IMR-90 (cell line): ENCODE measurements at regions not wholly inside any gene's neighbourhood (a gene's known extent, or its start where the extent isn't known, plus 50 kb on each side); places are given as distances from the start of the nearest gene placed in this dataset.

Experiments used
- ATAC-seq: fragments of 200-7000 bp; cut with Tn5 transposase; 2 replicates; pipeline ENCODE4 v1.9.1; 2020; ENCODE audit warnings: low read depth, mild to moderate bottlenecking, moderate library complexity
- BruUV-seq: library from RNA; stranded (reverse); fragments of 400-500 nt; replicated peaks from 2 replicates; lab custom pipeline; 2021; lab: Mats Ljungman, UMichigan
- CTCF ChIA-PET: fragments of 300-600 bp; formaldehyde crosslinking; extraction: SDS; loops from one replicate; lab custom pipeline; 2021; ENCODE audit warnings: antibody characterized with exemption; lab: Yijun Ruan, JAX
- POLR2A ChIA-PET: fragments of 300-600 bp; sonication (Branson Sonifier 250); formaldehyde crosslinking; loops from one replicate; lab custom pipeline; 2022; ENCODE audit warnings: antibody characterized with exemption; ENCODE audit not compliant: unreplicated experiment; lab: Charles Lee
- DNase-seq: peaks from one replicate; pipeline ENCODE4 v3.0.0; 2013
- H2AFZ ChIP-seq: replicated peaks from 2 replicates; pipeline ENCODE3; 2013; ENCODE audit warnings: low read length, mild to moderate bottlenecking; ENCODE audit not compliant: poor library complexity
- H2AK5ac ChIP-seq: 2 replicates; pipeline ENCODE4 v1.6.1; 2013; ENCODE audit warnings: low read depth, low read length, inconsistent platforms
- H2AK9ac ChIP-seq: replicated peaks from 2 replicates; pipeline ENCODE3; 2013; ENCODE audit warnings: mild to moderate bottlenecking, low read depth, low read length, moderate library complexity; ENCODE audit not compliant: poor library complexity
- H2BK120ac ChIP-seq: 2 replicates; pipeline ENCODE4 v1.6.1; 2013; ENCODE audit warnings: low read depth, low read length, inconsistent platforms
- H2BK15ac ChIP-seq: 3 replicates; pipeline ENCODE4 v1.6.1; 2013; ENCODE audit warnings: low read depth, low read length, inconsistent platforms
- H2BK20ac ChIP-seq: 2 replicates; pipeline ENCODE4 v1.6.1; 2013; ENCODE audit warnings: low read depth, mild to moderate bottlenecking, inconsistent platforms, low read length, moderate library complexity
- H2BK5ac ChIP-seq: 2 replicates; pipeline ENCODE4 v1.6.1; 2013; ENCODE audit warnings: mild to moderate bottlenecking, low read depth, low read length, inconsistent platforms; ENCODE audit not compliant: poor library complexity, severe bottlenecking
- H3K14ac ChIP-seq: replicated peaks from 2 replicates; pipeline ENCODE4 v1.6.1; 2013; ENCODE audit warnings: low read depth, low read length, inconsistent platforms
- H3K18ac ChIP-seq: 2 replicates; pipeline ENCODE4 v1.6.1; 2013; ENCODE audit warnings: low read depth, low read length, control low read depth
- H3K23ac ChIP-seq: 2 replicates; pipeline ENCODE4 v1.6.1; 2013; ENCODE audit warnings: low read depth, low read length, inconsistent platforms
- H3K27ac ChIP-seq: 2 replicates; pipeline ENCODE4 v1.5.1; 2013; ENCODE audit warnings: mild to moderate bottlenecking, control low read depth, low read length; ENCODE audit not compliant: insufficient read depth
- H3K27me3 ChIP-seq: 2 replicates; pipeline ENCODE4 v1.6.1; 2013; ENCODE audit warnings: low read length; ENCODE audit not compliant: control insufficient read depth, insufficient read depth
- H3K36me3 ChIP-seq: 2 replicates; pipeline ENCODE4 v1.6.1; 2013; ENCODE audit warnings: low read length, mixed read lengths; ENCODE audit not compliant: control insufficient read depth, insufficient read depth
- H3K4ac ChIP-seq: 2 replicates; pipeline ENCODE4 v1.6.1; 2013; ENCODE audit warnings: low read depth, low read length, inconsistent platforms
- H3K4me1 ChIP-seq: 2 replicates; pipeline ENCODE4 v1.6.1; 2013; ENCODE audit warnings: low read length, mixed read lengths; ENCODE audit not compliant: control insufficient read depth, insufficient read depth
- H3K4me2 ChIP-seq: 2 replicates; pipeline ENCODE4 v1.6.1; 2013; ENCODE audit warnings: low read depth, mild to moderate bottlenecking, control low read depth, low read length, moderate library complexity
- H3K4me3 ChIP-seq: 2 replicates; pipeline ENCODE4 v1.5.1; 2013; ENCODE audit warnings: low read depth, mild to moderate bottlenecking, control low read depth, low read length, moderate library complexity; ENCODE audit not compliant: insufficient read depth
- H3K56ac ChIP-seq: 2 replicates; pipeline ENCODE4 v1.6.1; 2013; ENCODE audit warnings: low read length, inconsistent platforms; ENCODE audit not compliant: insufficient read depth; ENCODE audit errors: extremely low read depth
- H3K79me1 ChIP-seq, 2 experiments: 2 replicates each; pipeline ENCODE4 v1.6.1; 2013; ENCODE audit warnings: low read length in 2 of 2, inconsistent platforms in 1 of 2, low read depth in 1 of 2
- H3K9ac ChIP-seq: 2 replicates; pipeline ENCODE4 v1.6.1; 2013; ENCODE audit warnings: low read depth, low read length, control low read depth
- H3K9me1 ChIP-seq: 2 replicates; pipeline ENCODE4 v1.6.1; 2013; ENCODE audit warnings: low read length, inconsistent platforms; ENCODE audit not compliant: insufficient read depth
- H3K9me3 ChIP-seq: 2 replicates; pipeline ENCODE4 v1.6.1; 2013; ENCODE audit warnings: low read length; ENCODE audit not compliant: control insufficient read depth, insufficient read depth
- H4K20me1 ChIP-seq: 2 replicates; pipeline ENCODE4 v1.6.1; 2013; ENCODE audit warnings: low read length, inconsistent platforms; ENCODE audit not compliant: insufficient read depth
- H4K5ac ChIP-seq: 2 replicates; pipeline ENCODE4 v1.6.1; 2013; ENCODE audit warnings: mild to moderate bottlenecking, low read depth, low read length, control low read depth
- H4K8ac ChIP-seq, 2 experiments: 2 replicates each; pipeline ENCODE4 v1.6.1; 2013; ENCODE audit warnings: low read depth in 2 of 2, low read length in 2 of 2, control low read depth in 1 of 2, inconsistent platforms in 1 of 2
- H4K91ac ChIP-seq: 2 replicates; pipeline ENCODE4 v1.6.1; 2013; ENCODE audit warnings: low read depth, low read length, inconsistent platforms; ENCODE audit not compliant: insufficient read depth
- ELK1 ChIP-seq: fragments of 150-350 bp; IDR thresholded peaks from 2 replicates; pipeline ENCODE4 v1.6.1; 2016; ENCODE audit warnings: low read depth, mild to moderate bottlenecking, low read length, moderate library complexity, borderline replicate concordance
- WGBS, 2 experiments: methylation state at CpG; one replicate each; pipeline versions ENCODE4 v1.1.5 to v1.1.7; 2013; ENCODE audit warnings: missing lambda C conversion rate in 2 of 2; ENCODE audit not compliant: insufficient read length in 1 of 2; ENCODE audit errors: extremely low coverage in 2 of 2; 5-methylcytosine and 5-hydroxymethylcytosine counted together
- dilution Hi-C: fragments of 300-500 bp; cut with HindIII; formaldehyde crosslinking; loops from one replicate; pipeline ENCODE4 v1.14.3; 2018; ENCODE audit warnings: low sequenced_read_pairs; ENCODE audit not compliant: unreplicated experiment
- in situ Hi-C: fragments of 300-500 bp; cut with MboI; formaldehyde crosslinking; loops from 3 replicates; pipeline ENCODE4 v1.14.3; 2019; ENCODE audit warnings: low sequenced_read_pairs, inconsistent platforms, mixed read lengths
- intact Hi-C: fragments of 100-400 bp; cut with micrococcal nuclease; formaldehyde crosslinking; loops from 2 replicates; pipeline ENCODE4 v1.10.0; 2022
- TF ChIP-seq, protein P1 (sequence below): fragments of 150-350 bp; IDR thresholded peaks from 2 replicates; pipeline ENCODE4 v1.6.1; 2017; ENCODE audit warnings: mild to moderate bottlenecking, antibody characterized with exemption, low read length, low read depth

DNA sequence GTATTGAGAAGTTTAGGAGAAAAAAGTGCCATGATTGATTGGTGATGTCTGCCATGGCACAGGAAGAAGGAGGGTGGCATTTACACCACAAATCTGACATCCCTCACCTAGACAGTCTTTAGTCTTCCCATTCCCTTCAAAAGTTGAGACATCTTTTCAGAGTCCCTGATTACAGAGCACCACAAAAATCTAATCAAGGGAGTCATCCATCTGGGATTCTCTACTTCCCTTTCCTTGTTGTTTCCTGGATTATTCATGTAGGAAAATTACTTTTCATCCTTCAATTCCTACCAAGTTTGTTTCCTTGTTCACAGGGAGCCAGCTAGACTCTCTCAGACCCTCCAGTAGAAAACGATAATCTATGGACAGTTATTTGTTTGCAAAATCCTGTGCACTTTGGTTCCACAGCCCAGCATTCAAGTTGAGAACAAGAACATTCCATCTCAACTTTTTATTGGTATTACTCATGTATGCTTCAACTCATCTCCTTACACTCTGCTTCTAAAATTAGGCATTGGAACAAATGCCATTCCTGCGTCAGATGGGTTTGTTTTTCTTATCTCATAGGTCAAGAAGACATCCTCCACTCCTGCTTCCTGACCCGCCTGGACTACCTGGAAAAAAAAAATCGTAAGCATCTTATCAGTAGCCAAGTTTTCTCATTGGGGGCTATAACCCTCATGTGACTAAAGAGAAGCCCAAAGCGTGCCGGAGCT, 259.9 kb downstream of the FOXO1 start:
- Histone ChIP-seq H3K27ac (no peak overlapping the region), H3K36me3 (no peaks in the 10 kb centered on the region), H3K27me3 (no peaks in the 10 kb centered on the region; the same call in 1 of the 2 replicates), H2BK20ac (peak overlapping the region; percentile 96), H4K5ac (peak overlapping the region; percentile 43; the same call in 1 of the 2 replicates), H3K23ac (peak overlapping the region; percentile 92; the same call in 1 of the 2 replicates), H3K14ac (peak overlapping the region; percentile 78), H4K91ac (no peak overlapping the region; the same call in 1 of the 2 replicates), H2AFZ (no peak overlapping the region), H3K4ac (peak overlapping the region; percentile 79; the same call in 1 of the 2 replicates), H3K79me1 (no peaks in the 10 kb centered on the region), H4K8ac (peak overlapping the region; percentile 33 to 72; a peak in 3 of 4 replicates), H3K4me1 (peaks cover 15% of the 10 kb centered on the region), H3K18ac (peak overlapping the region; percentile 87; the same call in 1 of the 2 replicates), H2BK120ac (peak overlapping the region; percentile 93; the same call in 1 of the 2 replicates), H2AK5ac (no peak overlapping the region), H3K9ac (no peak overlapping the region), H3K4me2 (peak overlapping the region; percentile 72; the same call in 1 of the 2 replicates), H3K4me3 (no peak overlapping the region), H2AK9ac (no peak overlapping the region), H2BK15ac (peak overlapping the region; percentile 57; the same call in 1 of the 3 replicates), H3K56ac (peak overlapping the region; percentile 22; the same call in 1 of the 2 replicates), H3K9me1 (peaks cover 4% of the 10 kb centered on the region), H3K9me3 (no peaks in the 10 kb centered on the region), H2BK5ac (peak overlapping the region; percentile 77), H4K20me1 (no peaks in the 10 kb centered on the region)
- DNase-seq = peak; percentile 75
- dilution Hi-C loops (no loop called here), in situ Hi-C loops (no loop called here), intact Hi-C loops (no loop called here)
- ChIA-PET CTCF (no interaction called here), POLR2A (no interaction called here)
- BruUV-seq = no TSS peak
- no CpG with 5 or more reads among the region's 6 CpGs for WGBS, 2 experiments
- TF ChIP-seq, protein P1, sequence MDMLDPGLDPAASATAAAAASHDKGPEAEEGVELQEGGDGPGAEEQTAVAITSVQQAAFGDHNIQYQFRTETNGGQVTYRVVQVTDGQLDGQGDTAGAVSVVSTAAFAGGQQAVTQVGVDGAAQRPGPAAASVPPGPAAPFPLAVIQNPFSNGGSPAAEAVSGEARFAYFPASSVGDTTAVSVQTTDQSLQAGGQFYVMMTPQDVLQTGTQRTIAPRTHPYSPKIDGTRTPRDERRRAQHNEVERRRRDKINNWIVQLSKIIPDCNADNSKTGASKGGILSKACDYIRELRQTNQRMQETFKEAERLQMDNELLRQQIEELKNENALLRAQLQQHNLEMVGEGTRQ = 0 out of 2 replicates have a peak, but pooled peaks have one; percentile 3
- TF ChIP-seq ELK1 = no peak
- ATAC-seq = peak; percentile 6; the same call in 1 of the 2 replicates
